ENCODE measurements at regions not wholly inside any gene's neighbourhood (a gene's known extent, or its start where the extent isn't known, plus 50 kb on each side); places are given as distances from the start of the nearest gene placed in this dataset.

DNA sequence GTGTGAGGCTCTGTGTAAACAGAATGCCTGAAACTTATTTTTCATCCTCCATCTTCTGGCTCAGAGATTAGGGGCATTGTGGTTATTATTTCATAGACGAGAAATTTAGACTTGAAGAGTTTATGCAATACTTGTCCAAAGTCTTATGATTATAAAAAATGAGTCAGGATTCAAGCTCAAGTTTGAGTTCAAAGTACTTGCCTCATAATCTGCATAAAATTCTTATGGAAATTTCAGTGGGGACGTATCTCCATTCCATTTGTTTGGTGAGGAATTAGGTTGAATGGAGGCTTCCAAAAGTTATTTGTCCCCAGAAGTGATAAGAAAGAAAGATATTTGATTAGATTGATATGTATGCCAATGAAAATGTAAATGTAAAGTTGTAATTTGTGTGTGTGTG lies 93.7 kb upstream of the CLVS2 start:
- TF ChIP-seq, protein P1, sequence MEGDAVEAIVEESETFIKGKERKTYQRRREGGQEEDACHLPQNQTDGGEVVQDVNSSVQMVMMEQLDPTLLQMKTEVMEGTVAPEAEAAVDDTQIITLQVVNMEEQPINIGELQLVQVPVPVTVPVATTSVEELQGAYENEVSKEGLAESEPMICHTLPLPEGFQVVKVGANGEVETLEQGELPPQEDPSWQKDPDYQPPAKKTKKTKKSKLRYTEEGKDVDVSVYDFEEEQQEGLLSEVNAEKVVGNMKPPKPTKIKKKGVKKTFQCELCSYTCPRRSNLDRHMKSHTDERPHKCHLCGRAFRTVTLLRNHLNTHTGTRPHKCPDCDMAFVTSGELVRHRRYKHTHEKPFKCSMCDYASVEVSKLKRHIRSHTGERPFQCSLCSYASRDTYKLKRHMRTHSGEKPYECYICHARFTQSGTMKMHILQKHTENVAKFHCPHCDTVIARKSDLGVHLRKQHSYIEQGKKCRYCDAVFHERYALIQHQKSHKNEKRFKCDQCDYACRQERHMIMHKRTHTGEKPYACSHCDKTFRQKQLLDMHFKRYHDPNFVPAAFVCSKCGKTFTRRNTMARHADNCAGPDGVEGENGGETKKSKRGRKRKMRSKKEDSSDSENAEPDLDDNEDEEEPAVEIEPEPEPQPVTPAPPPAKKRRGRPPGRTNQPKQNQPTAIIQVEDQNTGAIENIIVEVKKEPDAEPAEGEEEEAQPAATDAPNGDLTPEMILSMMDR (IDR thresholded peaks at IDR 0.05) = no peak
- TF ChIP-seq POLR2AphosphoS5 (IDR thresholded peaks at IDR 0.05) (no peak), EP300 (IDR thresholded peaks at IDR 0.05) (no peak), POLR2A (IDR thresholded peaks at IDR 0.05; ENCODE audit: low read depth) (no peak)

Measured in esophagus muscularis mucosa (tissue), 4 donors.